Prostate gland (tissue), 2 donors: ENCODE measurements at regions not wholly inside any gene's neighbourhood (a gene's known extent, or its start where the extent isn't known, plus 50 kb on each side); places are given as distances from the start of the nearest gene placed in this dataset.

ENCODE experiments used
- DNase-seq: peaks from one replicate; pipeline ENCODE4 v3.0.0-alpha.2; 2019; ENCODE audit warnings: low spot score
- H3K27ac ChIP-seq, 2 donors: fragments of 200-600 bp; sonication (generic); 2 replicates each; pipeline ENCODE4 v1.5.1; 2017 to 2019
- H3K27me3 ChIP-seq: fragments of 200-600 bp; sonication (generic); replicated peaks from 2 replicates; pipeline ENCODE4 v1.5.1; 2019; ENCODE audit not compliant: insufficient read depth
- H3K36me3 ChIP-seq, 2 donors: fragments of 200-600 bp; sonication (generic); 1 replicate in 1 of 2; 2 replicates in 1 of 2; pipeline versions ENCODE4 v1.5.1 to v1.8.1; 2017 to 2019
- H3K4me1 ChIP-seq: fragments of 200-600 bp; sonication (generic); replicated peaks from 2 replicates; pipeline ENCODE4 v1.5.1; 2019
- H3K4me3 ChIP-seq, 2 donors: fragments of 200-600 bp; sonication (generic); 2 replicates each; pipeline ENCODE4 v1.5.1; 2017 to 2019
- H3K9me3 ChIP-seq: fragments of 200-600 bp; sonication (generic); 2 replicates; pipeline ENCODE4 v1.5.1; 2017
- POLR2A ChIP-seq: fragments of 450-650 bp; IDR thresholded peaks from one replicate; pipeline ENCODE4 v1.6.1; 2016; ENCODE audit warnings: antibody characterized with exemption, mild to moderate bottlenecking
- POLR2AphosphoS5 ChIP-seq: sonication (generic); formaldehyde crosslinking; IDR thresholded peaks from one replicate; pipeline ENCODE4 v1.6.1; 2017; ENCODE audit warnings: antibody characterized with exemption
- WGBS: methylation state at CpG from one replicate; pipeline ENCODE4 v1.1.5; 2018; 5-methylcytosine and 5-hydroxymethylcytosine counted together
- intact Hi-C: fragments of 100-400 bp; cut with DNase I; formaldehyde crosslinking; loops from one replicate; pipeline ENCODE4 v1.14.2; 2022
- TF ChIP-seq, protein P1 (sequence below), 4 experiments: fragments of 200-600 bp in 2 of 4; fragments of 450-650 bp in 2 of 4; sonication (generic) in 2 of 4; IDR thresholded peaks; 1 replicate in 3 of 4; 2 replicates in 1 of 4; pipeline ENCODE4 v1.5.1; 2016 to 2019; ENCODE audit warnings: antibody characterized with exemption in 4 of 4, mild to moderate bottlenecking in 2 of 4, moderate library complexity in 2 of 4

DNA sequence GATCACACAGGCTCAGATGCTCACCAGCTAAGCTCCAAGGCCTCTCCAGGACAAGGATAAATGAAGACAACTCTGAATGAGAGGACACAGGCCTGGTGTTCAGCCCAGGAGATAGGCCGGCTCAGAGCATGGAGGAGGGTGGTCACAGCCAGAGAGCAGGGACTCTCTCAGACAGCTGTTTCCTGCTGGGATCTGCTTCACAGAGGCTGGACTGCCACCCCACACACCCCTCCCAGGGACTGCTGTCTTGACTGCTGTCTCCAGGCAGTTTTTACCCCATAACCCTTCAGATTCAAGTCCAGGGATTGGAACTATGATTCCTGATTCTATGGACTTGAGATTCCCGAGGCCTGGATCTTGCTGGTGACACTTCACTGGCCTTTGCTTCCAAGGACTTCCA is 89.0 kb downstream of the SMIM20 start:
- Histone ChIP-seq H3K36me3 (no peaks in the 10 kb centered on the region), H3K27ac (no peak overlapping the region), H3K27me3 (no peaks in the 10 kb centered on the region), H3K4me3 (no peak overlapping the region), H3K9me3 (no peaks in the 10 kb centered on the region), H3K4me1 (no peaks in the 10 kb centered on the region)
- 80% methylated on average over 1 of the region's 2 CpGs for WGBS
- no peak for DNase-seq
- intact Hi-C loops, result no loop called here
- TF ChIP-seq, protein P1, sequence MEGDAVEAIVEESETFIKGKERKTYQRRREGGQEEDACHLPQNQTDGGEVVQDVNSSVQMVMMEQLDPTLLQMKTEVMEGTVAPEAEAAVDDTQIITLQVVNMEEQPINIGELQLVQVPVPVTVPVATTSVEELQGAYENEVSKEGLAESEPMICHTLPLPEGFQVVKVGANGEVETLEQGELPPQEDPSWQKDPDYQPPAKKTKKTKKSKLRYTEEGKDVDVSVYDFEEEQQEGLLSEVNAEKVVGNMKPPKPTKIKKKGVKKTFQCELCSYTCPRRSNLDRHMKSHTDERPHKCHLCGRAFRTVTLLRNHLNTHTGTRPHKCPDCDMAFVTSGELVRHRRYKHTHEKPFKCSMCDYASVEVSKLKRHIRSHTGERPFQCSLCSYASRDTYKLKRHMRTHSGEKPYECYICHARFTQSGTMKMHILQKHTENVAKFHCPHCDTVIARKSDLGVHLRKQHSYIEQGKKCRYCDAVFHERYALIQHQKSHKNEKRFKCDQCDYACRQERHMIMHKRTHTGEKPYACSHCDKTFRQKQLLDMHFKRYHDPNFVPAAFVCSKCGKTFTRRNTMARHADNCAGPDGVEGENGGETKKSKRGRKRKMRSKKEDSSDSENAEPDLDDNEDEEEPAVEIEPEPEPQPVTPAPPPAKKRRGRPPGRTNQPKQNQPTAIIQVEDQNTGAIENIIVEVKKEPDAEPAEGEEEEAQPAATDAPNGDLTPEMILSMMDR (IDR thresholded peaks at IDR 0.05), result no peak
- TF ChIP-seq POLR2AphosphoS5 (no peak), POLR2A (no peak)

DNA sequence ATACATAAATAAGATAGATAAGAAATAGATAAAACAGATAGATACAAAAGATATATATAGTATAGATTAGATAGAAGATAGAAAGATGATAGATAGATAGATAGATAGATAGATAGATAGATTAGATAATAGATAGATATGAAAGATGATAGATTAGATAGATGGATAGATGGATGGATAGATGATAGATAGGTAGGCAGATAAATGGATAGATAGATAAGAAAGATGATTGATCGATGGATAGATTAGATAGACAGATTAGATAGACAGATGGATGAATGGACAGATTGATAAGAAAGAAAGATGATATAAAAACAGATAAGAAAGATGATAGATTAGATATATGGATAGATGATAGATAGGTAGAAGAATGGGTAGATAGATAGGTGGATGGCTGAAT is 90.3 kb downstream of the SMIM20 start:
- H3K9me3 ChIP-seq, result no peaks in the 10 kb centered on the region
- H3K27me3 ChIP-seq, result no peaks in the 10 kb centered on the region
- H3K4me1 ChIP-seq, result no peaks in the 10 kb centered on the region
- H3K36me3 ChIP-seq, result no peaks in the 10 kb centered on the region
- H3K27ac ChIP-seq, result no peak overlapping the region
- TF ChIP-seq, protein P1 (IDR thresholded peaks at IDR 0.05), result no peak
- TF ChIP-seq POLR2A, result no peak
- TF ChIP-seq POLR2AphosphoS5, result no peak
- intact Hi-C loops, result no loop called here
- DNase-seq, result no peak
- no peak overlapping the region for H3K4me3 ChIP-seq
- 95% methylated on average over 1 of the region's 1 CpG for WGBS

DNA sequence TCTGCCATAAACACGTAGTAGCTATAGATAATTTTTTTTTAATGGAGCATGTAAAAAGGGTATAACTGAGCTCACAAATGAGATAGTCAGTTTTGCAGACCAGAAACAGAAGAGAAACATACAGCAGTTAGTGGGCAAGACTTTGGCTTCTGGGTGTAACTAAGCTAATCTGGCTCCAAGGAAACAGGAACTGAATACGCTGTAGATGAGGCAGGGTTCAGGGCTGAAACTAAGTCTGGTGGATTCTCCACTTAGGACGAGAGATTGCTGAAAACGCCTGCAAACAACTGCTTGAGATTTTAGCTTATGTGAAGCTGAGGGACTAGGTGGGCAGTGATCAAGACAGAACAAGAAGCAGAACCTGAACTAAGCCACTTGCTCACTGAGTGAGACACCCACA is 91.7 kb downstream of the SMIM20 start:
- WGBS, result 63% methylated on average over 4 of the region's 4 CpGs
- H3K27ac ChIP-seq, result no peak overlapping the region
- no peak for DNase-seq
- no peaks in the 10 kb centered on the region for H3K36me3 ChIP-seq
- H3K4me1 ChIP-seq, result no peaks in the 10 kb centered on the region
- H3K9me3 ChIP-seq, result no peaks in the 10 kb centered on the region
- H3K27me3 ChIP-seq, result no peaks in the 10 kb centered on the region
- TF ChIP-seq, protein P1 (IDR thresholded peaks at IDR 0.05), result no peak
- TF ChIP-seq POLR2AphosphoS5 (no peak), POLR2A (no peak)
- intact Hi-C loops, result no loop called here
- H3K4me3 ChIP-seq, result no peak overlapping the region

DNA sequence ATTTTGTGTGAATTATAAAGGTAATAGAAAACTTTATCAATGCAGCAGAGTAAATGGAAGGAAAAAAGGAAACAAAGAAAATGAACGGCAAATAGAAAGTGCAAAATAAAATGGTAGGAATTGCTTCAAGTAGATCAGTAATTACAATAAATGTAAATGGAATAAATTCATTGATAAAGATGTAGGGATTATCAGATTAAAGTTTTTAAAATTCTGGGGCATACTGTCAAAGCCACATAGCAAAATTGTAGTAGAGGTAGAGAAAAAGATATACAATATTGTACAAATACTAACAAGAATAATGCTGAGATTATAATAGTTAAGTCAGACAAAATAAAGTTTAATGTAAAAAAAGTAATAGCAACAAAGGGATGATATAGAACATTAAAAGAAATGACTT is 94.7 kb downstream of the SMIM20 start:
- H3K4me3 ChIP-seq, result no peak overlapping the region
- H3K36me3 ChIP-seq, result no peaks in the 10 kb centered on the region
- H3K9me3 ChIP-seq, result no peaks in the 10 kb centered on the region
- intact Hi-C loops, result no loop called here
- no peak overlapping the region for H3K27ac ChIP-seq
- TF ChIP-seq, protein P1 (IDR thresholded peaks at IDR 0.05), result no peak
- TF ChIP-seq POLR2AphosphoS5 (no peak), POLR2A (no peak)
- no peaks in the 10 kb centered on the region for H3K27me3 ChIP-seq
- WGBS, result 0% methylated on average over 1 of the region's 1 CpG
- H3K4me1 ChIP-seq, result no peaks in the 10 kb centered on the region
- DNase-seq, result no peak

DNA sequence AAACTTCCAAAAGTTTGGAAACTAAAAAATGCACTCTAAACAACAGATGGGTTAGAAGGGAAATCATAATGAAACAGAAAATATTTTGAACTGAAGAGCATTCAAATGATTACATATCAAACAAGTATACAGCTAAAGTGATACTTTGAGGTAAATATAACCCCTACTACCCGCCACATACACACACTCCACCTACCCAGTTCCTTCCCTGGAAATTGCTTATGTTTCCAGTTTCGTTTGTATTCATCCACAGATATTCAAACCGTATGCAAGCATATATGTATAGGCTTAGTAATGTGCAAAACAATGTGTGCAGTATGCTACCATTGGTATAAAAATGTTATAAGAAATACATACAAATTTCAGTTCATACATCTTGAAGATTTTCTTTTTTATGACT is 95.5 kb downstream of the SMIM20 start:
- no peaks in the 10 kb centered on the region for H3K9me3 ChIP-seq
- TF ChIP-seq POLR2A (no peak), POLR2AphosphoS5 (no peak)
- TF ChIP-seq, protein P1 (IDR thresholded peaks at IDR 0.05), result no peak
- no peak overlapping the region for H3K27ac ChIP-seq
- H3K27me3 ChIP-seq, result no peaks in the 10 kb centered on the region
- H3K4me1 ChIP-seq, result no peaks in the 10 kb centered on the region
- no peaks in the 10 kb centered on the region for H3K36me3 ChIP-seq
- WGBS, result 90% methylated on average over 3 of the region's 3 CpGs
- intact Hi-C loops, result no loop called here
- no peak overlapping the region for H3K4me3 ChIP-seq
- DNase-seq, result no peak
